Renal cortex interstitium (tissue), 11 donors: ENCODE measurements at regions not wholly inside any gene's neighbourhood (a gene's known extent, or its start where the extent isn't known, plus 50 kb on each side); places are given as distances from the start of the nearest gene placed in this dataset.

ENCODE experiments used
- DNase-seq, 11 donors: peaks; one replicate each; pipeline ENCODE4 v3.0.0-alpha.2; 2013; ENCODE audit warnings: low read depth in 9 of 11, low spot score in 4 of 11; ENCODE audit errors: extremely low read depth in 1 of 11

DNA sequence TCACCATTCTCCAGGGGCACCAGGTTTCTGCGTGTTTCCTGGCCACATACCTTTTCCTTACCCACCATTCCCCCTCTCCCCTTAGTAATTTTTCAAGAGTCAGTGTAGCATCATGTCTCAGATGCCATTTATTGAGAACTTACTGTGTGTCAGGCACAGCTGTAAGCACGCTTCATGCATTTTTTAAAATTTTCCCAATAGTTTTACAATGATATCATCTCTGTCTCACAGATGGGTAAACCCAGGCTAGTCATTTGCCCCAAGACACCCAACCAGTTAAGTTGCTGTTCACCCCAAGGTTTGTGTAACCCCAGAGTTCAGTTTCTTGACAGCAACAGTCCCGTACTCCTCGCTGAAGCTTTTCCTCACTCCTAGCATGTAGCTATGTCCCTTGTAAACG is 56.4 kb upstream of the IRX3 start:
- no peak for DNase-seq

DNA sequence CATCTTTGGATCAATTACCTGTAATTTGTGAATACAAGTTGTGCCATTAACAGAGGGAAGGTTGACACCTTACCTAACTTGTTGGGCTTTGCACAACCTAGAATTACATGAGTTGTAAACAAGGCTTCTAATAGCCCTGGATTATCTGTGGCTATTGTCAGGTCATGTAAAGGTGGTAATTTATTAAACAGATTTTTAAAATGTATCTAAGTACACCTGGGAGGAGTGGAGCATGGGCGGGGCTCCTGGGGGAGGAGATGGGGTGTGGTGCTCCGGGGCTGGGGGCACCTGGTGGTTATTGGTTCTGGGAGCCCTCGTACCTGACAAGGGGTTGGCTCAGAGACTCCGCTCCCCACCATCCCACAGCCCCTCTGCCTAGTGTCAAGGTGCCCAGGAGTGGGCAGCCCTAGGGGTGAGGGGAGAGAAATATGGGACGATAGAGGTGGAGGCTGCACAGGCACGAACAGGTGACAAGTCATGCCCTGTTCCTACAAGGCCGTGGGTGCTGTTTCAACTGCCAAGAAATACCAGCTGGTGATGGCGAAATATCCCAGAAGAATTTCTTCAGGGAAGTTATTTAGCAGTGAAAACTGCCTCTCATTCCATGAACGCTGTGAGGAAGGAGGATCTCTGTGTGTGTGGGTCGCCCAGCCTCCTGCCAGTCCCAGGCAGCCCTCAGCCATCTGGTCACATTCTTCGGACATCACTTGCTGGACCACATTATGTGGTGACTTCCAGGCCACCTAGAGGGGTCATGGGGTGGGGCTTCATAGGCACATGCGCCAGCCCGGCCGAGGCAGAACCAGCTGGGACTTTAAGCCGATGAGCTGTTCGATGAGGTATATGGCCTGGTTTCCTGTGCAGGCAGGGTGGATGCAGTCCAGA is 55.5 kb upstream of the IRX3 start:
- DNase-seq: no peak

DNA sequence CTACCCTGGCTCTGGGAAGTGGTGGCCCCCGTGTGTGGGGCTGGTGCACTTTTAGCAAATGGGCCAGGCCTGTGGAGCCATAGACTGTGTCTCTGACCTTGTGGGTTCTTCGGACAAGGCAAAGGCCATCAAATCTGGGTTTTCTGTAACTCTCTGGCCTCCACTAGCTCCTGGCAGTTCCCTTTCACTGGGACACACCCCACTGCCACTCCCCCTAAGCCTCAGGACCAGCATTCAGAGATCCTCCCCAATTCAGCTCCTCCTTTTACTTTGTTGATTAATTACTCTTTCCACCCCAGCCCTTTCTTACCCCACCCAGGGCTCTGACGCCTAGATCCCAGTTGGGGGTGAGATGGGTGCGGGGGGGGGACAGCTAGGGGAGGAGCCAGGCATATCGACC is 53.9 kb upstream of the IRX3 start:
- no peak for DNase-seq

DNA sequence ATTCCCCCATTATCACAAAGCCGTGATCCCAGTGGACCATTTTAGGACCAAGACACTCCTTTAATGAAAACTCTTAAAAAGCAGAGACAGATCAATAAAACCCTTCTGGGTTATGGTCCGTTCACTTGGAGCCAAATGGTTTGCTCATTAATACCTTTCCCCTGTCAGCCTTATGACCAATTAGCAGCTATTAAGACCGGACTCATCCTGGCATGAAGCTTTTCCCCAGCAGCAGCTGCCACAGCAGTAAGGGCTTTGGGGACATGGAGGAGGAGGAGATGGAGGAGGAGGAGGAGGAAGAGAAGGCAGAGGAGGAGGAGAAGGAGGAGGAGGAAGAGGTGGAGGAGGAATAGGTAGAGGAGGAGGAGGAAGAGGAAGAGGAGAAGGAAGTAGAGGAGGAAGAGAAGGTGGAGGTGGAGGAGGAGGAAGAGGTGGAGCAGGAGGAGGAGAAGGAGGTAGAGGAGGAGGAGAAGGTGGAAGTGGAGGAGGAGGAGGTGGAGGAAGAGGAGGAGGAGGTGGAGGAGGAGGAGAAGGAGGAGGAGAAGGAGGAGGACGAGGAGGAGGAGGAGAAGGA is 50.1 kb upstream of the IRX3 start:
- DNase-seq: no peak
